ENCODE measurements at regions not wholly inside any gene's neighbourhood (a gene's known extent, or its start where the extent isn't known, plus 50 kb on each side); places are given as distances from the start of the nearest gene placed in this dataset.

DNA sequence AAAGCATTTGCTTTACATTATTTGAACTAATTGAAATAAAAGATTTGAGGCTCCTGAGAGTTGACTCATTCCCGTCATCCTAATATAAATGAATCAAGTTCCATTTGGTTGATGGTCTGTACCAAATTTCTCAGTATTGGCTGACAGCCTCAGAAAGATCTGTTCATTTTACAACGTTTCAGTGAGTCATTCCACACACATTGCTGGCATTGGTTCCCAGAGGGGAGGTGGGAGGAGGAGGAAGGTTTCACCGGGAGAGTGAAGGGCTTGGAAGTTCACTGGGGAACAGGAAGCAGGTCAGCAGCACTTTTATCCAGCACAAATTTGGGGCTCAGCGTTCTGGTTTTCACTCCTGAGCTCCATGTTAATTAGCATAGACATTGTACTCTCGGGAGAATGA is 176.7 kb upstream of the CADPS start:
- Histone ChIP-seq H3K9me3 (ENCODE audit: control insufficient read depth in 2 of 2, low read length in 2 of 2) (no peaks in the 10 kb centered on the region), H3K4me1 (ENCODE audit: control insufficient read depth in 2 of 2, insufficient read depth in 2 of 2, low read length in 2 of 2) (peaks cover 0 to 1% of the 10 kb centered on the region in 2 donors), H3K27me3 (ENCODE audit: control insufficient read depth in 2 of 2, insufficient read depth in 2 of 2, low read length in 2 of 2) (no peaks in the 10 kb centered on the region), H3K36me3 (ENCODE audit: control insufficient read depth in 2 of 2, insufficient read depth in 2 of 2, low read length in 2 of 2) (no peaks in the 10 kb centered on the region), H3K4me3 (ENCODE audit: low read length in 2 of 2) (no peak overlapping the region), H3K27ac (ENCODE audit: low read depth in 2 of 2, low read length in 2 of 2) (no peak overlapping the region), H3K9ac (ENCODE audit: low read depth in 1 of 2, low read length in 2 of 2) (no peak overlapping the region)

DNA sequence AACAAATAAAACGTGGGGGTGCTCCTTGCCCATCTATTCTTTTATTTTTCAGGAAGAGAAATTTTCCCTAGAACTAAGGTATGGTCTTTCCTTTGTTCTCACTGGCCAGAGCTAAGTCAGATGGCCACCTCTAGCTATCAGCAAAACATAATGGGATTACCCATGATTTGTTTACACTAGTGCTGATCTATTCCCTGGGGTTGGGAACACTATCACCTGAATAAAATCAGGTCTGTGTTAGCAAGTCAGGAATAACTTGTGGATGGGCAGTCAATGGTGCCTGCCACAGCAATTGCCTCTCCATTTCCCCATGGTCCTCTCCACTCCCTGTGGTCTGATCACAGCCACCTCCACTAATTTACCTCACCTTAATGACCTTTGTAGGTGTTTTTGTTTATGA is 181.7 kb upstream of the CADPS start:
- H3K9me3 ChIP-seq (ENCODE audit: control insufficient read depth in 2 of 2, low read length in 2 of 2), result no peaks in the 10 kb centered on the region
- no peak overlapping the region for H3K27ac ChIP-seq (ENCODE audit: low read depth in 2 of 2, low read length in 2 of 2)
- no peaks in the 10 kb centered on the region for H3K27me3 ChIP-seq (ENCODE audit: control insufficient read depth in 2 of 2, insufficient read depth in 2 of 2, low read length in 2 of 2)
- H3K36me3 ChIP-seq (ENCODE audit: control insufficient read depth in 2 of 2, insufficient read depth in 2 of 2, low read length in 2 of 2), result no peaks in the 10 kb centered on the region
- H3K4me1 ChIP-seq (ENCODE audit: control insufficient read depth in 2 of 2, insufficient read depth in 2 of 2, low read length in 2 of 2), result no peaks in the 10 kb centered on the region
- no peak overlapping the region for H3K4me3 ChIP-seq (ENCODE audit: low read length in 2 of 2)
- no peak overlapping the region for H3K9ac ChIP-seq (ENCODE audit: low read depth in 1 of 2, low read length in 2 of 2)

DNA sequence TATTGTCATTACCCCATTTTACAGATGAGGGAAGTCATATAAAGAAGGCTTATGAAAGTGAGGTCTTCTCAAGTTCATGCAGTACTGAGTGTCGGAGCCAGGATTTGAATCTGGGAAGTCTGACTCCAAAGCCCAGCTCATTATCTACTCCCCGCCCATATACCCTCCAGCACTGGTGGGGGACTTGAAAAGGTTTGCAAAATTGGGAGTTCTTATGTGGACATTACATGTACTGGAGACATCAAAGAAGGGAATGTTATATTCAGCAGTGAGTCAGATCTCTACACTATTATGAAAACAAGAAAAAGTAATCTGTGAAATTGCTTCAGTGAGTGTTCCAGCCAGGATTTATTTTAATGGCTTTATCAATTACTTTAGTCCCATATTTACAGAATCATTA is 185.2 kb upstream of the CADPS start:
- Histone ChIP-seq H3K4me1 (ENCODE audit: control insufficient read depth in 2 of 2, insufficient read depth in 2 of 2, low read length in 2 of 2) (no peaks in the 10 kb centered on the region), H3K27ac (ENCODE audit: low read depth in 2 of 2, low read length in 2 of 2) (no peak overlapping the region), H3K9ac (ENCODE audit: low read depth in 1 of 2, low read length in 2 of 2) (no peak overlapping the region), H3K4me3 (ENCODE audit: low read length in 2 of 2) (no peak overlapping the region), H3K9me3 (ENCODE audit: control insufficient read depth in 2 of 2, low read length in 2 of 2) (no peaks in the 10 kb centered on the region), H3K36me3 (ENCODE audit: control insufficient read depth in 2 of 2, insufficient read depth in 2 of 2, low read length in 2 of 2) (no peaks in the 10 kb centered on the region), H3K27me3 (ENCODE audit: control insufficient read depth in 2 of 2, insufficient read depth in 2 of 2, low read length in 2 of 2) (no peaks in the 10 kb centered on the region)

GRCh38 chr3:63061449-63061848 is 186.2 kb upstream of the CADPS start:
- Histone ChIP-seq H3K9me3 (ENCODE audit: control insufficient read depth in 2 of 2, low read length in 2 of 2) (no peaks in the 10 kb centered on the region), H3K4me1 (ENCODE audit: control insufficient read depth in 2 of 2, insufficient read depth in 2 of 2, low read length in 2 of 2) (no peaks in the 10 kb centered on the region), H3K27ac (ENCODE audit: low read depth in 2 of 2, low read length in 2 of 2) (no peak overlapping the region), H3K36me3 (ENCODE audit: control insufficient read depth in 2 of 2, insufficient read depth in 2 of 2, low read length in 2 of 2) (no peaks in the 10 kb centered on the region), H3K4me3 (ENCODE audit: low read length in 2 of 2) (no peak overlapping the region), H3K9ac (ENCODE audit: low read depth in 1 of 2, low read length in 2 of 2) (no peak overlapping the region), H3K27me3 (ENCODE audit: control insufficient read depth in 2 of 2, insufficient read depth in 2 of 2, low read length in 2 of 2) (no peaks in the 10 kb centered on the region)

DNA sequence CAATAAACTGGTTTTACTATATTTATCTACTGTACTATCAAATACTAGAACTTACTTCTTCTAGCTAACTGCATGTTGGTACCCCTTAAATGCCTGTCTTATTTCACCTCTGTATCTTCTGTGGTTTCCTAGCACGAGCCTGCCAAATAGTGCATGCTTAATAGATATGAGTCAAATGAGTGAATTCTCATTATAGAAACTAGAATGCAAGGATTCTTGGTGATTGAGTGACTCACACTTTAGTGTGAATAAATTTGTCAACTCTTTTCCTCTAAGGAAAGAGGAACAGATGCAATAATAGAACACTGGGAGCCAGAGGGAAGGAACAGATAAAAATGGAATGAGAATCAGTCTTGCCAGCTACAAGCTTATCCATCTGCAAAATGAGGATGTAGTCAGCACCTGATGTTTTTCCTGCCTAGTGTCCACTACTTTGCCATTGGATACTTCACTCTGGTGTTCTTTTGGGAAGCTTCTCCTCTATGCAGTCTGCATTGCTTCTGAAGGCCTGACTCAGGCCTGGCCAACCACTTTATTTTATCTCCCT is 189.1 kb upstream of the CADPS start:
- Histone ChIP-seq H3K36me3 (ENCODE audit: control insufficient read depth in 2 of 2, insufficient read depth in 2 of 2, low read length in 2 of 2) (no peaks in the 10 kb centered on the region), H3K9ac (ENCODE audit: low read depth in 1 of 2, low read length in 2 of 2) (no peak overlapping the region), H3K4me3 (ENCODE audit: low read length in 2 of 2) (no peak overlapping the region), H3K4me1 (ENCODE audit: control insufficient read depth in 2 of 2, insufficient read depth in 2 of 2, low read length in 2 of 2) (no peaks in the 10 kb centered on the region), H3K27me3 (ENCODE audit: control insufficient read depth in 2 of 2, insufficient read depth in 2 of 2, low read length in 2 of 2) (no peaks in the 10 kb centered on the region), H3K27ac (ENCODE audit: low read depth in 2 of 2, low read length in 2 of 2) (no peak overlapping the region), H3K9me3 (ENCODE audit: control insufficient read depth in 2 of 2, low read length in 2 of 2) (no peaks in the 10 kb centered on the region)

DNA sequence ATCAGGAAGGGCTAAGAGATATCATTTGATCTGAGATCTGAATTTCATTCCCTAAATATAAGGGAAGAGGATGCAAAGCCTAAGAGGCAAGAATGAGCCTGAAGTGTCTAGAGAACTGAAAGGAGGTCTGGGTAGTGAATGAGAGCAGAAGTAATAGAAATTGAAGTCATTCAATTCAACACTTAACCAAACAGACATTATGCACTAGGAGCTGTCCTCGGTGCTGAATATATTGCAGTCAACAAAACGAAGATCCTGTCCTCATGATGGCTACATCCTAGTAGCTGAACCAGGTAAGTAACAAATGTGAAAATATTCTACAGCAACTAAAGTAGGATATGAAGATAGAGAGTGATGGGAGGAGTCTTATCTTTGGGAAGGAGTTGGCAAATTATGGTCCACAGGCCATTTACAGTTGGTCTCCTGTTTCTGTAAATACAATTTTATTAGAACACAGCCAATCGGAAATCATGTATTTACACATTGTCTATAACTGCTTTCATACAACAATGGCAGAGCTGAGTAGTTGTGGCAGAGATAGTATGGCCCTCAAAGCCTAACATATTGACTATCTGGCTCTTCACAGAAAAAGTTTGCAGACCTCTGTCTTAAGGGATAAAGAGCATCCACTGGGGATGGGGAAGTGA is 192.9 kb upstream of the CADPS start:
- Histone ChIP-seq H3K9ac (ENCODE audit: low read depth in 1 of 2, low read length in 2 of 2) (no peak overlapping the region), H3K27me3 (ENCODE audit: control insufficient read depth in 2 of 2, insufficient read depth in 2 of 2, low read length in 2 of 2) (no peaks in the 10 kb centered on the region), H3K36me3 (ENCODE audit: control insufficient read depth in 2 of 2, insufficient read depth in 2 of 2, low read length in 2 of 2) (no peaks in the 10 kb centered on the region), H3K4me3 (ENCODE audit: low read length in 2 of 2) (no peak overlapping the region), H3K4me1 (ENCODE audit: control insufficient read depth in 2 of 2, insufficient read depth in 2 of 2, low read length in 2 of 2) (no peaks in the 10 kb centered on the region), H3K9me3 (ENCODE audit: control insufficient read depth in 2 of 2, low read length in 2 of 2) (no peaks in the 10 kb centered on the region), H3K27ac (ENCODE audit: low read depth in 2 of 2, low read length in 2 of 2) (no peak overlapping the region)

- Histone ChIP-seq H3K9ac (ENCODE audit: low read depth in 1 of 2, low read length in 2 of 2) (no peak overlapping the region), H3K4me1 (ENCODE audit: control insufficient read depth in 2 of 2, insufficient read depth in 2 of 2, low read length in 2 of 2) (no peaks in the 10 kb centered on the region), H3K36me3 (ENCODE audit: control insufficient read depth in 2 of 2, insufficient read depth in 2 of 2, low read length in 2 of 2) (no peaks in the 10 kb centered on the region), H3K27ac (ENCODE audit: low read depth in 2 of 2, low read length in 2 of 2) (no peak overlapping the region), H3K9me3 (ENCODE audit: control insufficient read depth in 2 of 2, low read length in 2 of 2) (no peaks in the 10 kb centered on the region), H3K27me3 (ENCODE audit: control insufficient read depth in 2 of 2, insufficient read depth in 2 of 2, low read length in 2 of 2) (no peaks in the 10 kb centered on the region), H3K4me3 (ENCODE audit: low read length in 2 of 2) (no peak overlapping the region)
Observed at GRCh38 chr3:63069806-63070475, 194.7 kb upstream of the CADPS start.

DNA sequence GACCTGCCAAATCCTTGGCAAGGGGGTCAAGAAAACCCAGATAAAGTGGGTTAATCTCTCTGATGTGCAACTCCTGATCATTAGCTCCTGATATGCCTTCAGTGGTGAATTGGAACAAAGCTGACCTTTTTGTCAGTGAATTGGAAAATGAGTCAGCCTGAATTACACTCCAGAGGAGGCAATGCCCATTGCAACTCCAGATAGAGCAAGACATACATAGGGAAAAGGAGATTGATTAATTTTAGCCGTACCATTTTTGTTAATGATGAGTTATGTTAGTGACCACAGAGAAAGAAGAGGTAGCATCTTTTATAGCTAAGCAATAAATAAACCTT is 195.2 kb upstream of the CADPS start:
- H3K27ac ChIP-seq (ENCODE audit: low read depth in 2 of 2, low read length in 2 of 2), result no peak overlapping the region
- no peaks in the 10 kb centered on the region for H3K27me3 ChIP-seq (ENCODE audit: control insufficient read depth in 2 of 2, insufficient read depth in 2 of 2, low read length in 2 of 2)
- H3K4me3 ChIP-seq (ENCODE audit: low read length in 2 of 2), result no peak overlapping the region

DNA sequence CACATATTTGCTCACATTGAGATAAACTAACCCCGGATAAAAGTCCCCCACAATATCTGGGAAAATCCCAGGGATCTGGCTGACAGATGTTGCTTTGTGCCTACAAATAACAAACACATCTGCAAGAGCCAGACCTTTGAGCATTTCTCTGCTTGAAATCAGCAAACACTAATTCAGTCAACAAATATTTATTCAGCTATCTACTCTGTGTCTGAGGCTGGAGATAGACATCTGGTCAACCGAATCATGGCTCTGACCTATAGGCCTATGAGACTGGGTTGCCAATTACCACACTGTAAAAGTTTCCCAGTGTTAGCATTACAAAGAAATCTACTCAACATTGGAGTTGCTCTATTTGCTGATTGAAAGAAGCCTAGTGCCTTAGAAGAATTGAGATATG is 201.1 kb upstream of the CADPS start:
- no peaks in the 10 kb centered on the region for H3K9me3 ChIP-seq (ENCODE audit: control insufficient read depth in 2 of 2, low read length in 2 of 2)
- no peaks in the 10 kb centered on the region for H3K27me3 ChIP-seq (ENCODE audit: control insufficient read depth in 2 of 2, insufficient read depth in 2 of 2, low read length in 2 of 2)
- H3K4me1 ChIP-seq (ENCODE audit: control insufficient read depth in 2 of 2, insufficient read depth in 2 of 2, low read length in 2 of 2), result no peaks in the 10 kb centered on the region
- no peak overlapping the region for H3K27ac ChIP-seq (ENCODE audit: low read depth in 2 of 2, low read length in 2 of 2)
- no peak overlapping the region for H3K9ac ChIP-seq (ENCODE audit: low read depth in 1 of 2, low read length in 2 of 2)
- H3K4me3 ChIP-seq (ENCODE audit: low read length in 2 of 2), result no peak overlapping the region
- no peaks in the 10 kb centered on the region for H3K36me3 ChIP-seq (ENCODE audit: control insufficient read depth in 2 of 2, insufficient read depth in 2 of 2, low read length in 2 of 2)

More for the DNA sequence above, 195.2 kb upstream of the CADPS start:
- no peaks in the 10 kb centered on the region for H3K36me3 ChIP-seq (ENCODE audit: control insufficient read depth in 2 of 2, insufficient read depth in 2 of 2, low read length in 2 of 2)
- H3K9me3 ChIP-seq (ENCODE audit: control insufficient read depth in 2 of 2, low read length in 2 of 2), result no peaks in the 10 kb centered on the region
- no peaks in the 10 kb centered on the region for H3K4me1 ChIP-seq (ENCODE audit: control insufficient read depth in 2 of 2, insufficient read depth in 2 of 2, low read length in 2 of 2)
- H3K9ac ChIP-seq (ENCODE audit: low read depth in 1 of 2, low read length in 2 of 2), result no peak overlapping the region

DNA sequence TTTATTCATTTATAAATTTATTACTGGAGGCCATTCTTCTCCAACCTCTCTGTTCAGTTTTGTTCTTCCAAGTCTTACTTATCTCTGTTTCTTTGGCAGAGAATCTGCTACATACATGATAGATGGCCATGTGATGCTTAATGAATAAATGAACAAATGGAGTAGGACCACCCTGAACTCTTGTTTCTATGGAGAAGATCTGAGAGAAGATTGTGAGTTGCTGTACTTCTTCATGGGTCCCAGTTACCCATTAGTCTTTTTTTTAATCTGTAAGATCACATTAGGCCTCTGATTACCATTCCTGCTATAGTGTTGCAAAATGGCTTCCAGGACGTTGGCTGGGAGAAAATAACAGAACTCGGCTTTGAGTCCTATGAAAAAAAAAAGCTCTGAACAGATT is 191.9 kb upstream of the SYNPR start:
- Histone ChIP-seq H3K9ac (ENCODE audit: low read depth in 1 of 2, low read length in 2 of 2) (no peak overlapping the region), H3K4me3 (ENCODE audit: low read length in 2 of 2) (no peak overlapping the region), H3K36me3 (ENCODE audit: control insufficient read depth in 2 of 2, insufficient read depth in 2 of 2, low read length in 2 of 2) (no peaks in the 10 kb centered on the region), H3K9me3 (ENCODE audit: control insufficient read depth in 2 of 2, low read length in 2 of 2) (no peaks in the 10 kb centered on the region), H3K4me1 (ENCODE audit: control insufficient read depth in 2 of 2, insufficient read depth in 2 of 2, low read length in 2 of 2) (no peaks in the 10 kb centered on the region), H3K27ac (ENCODE audit: low read depth in 2 of 2, low read length in 2 of 2) (no peak overlapping the region), H3K27me3 (ENCODE audit: control insufficient read depth in 2 of 2, insufficient read depth in 2 of 2, low read length in 2 of 2) (no peaks in the 10 kb centered on the region)
